Endothelial cell of umbilical vein (primary cell): ENCODE measurements at regions not wholly inside any gene's neighbourhood (a gene's known extent, or its start where the extent isn't known, plus 50 kb on each side); places are given as distances from the start of the nearest gene placed in this dataset.

Experiments used
- EZH2 ChIP-seq: IDR thresholded peaks from 2 replicates; pipeline ENCODE4 v1.6.1; 2012; ENCODE audit warnings: borderline replicate concordance, low read depth, mild to moderate bottlenecking, moderate library complexity, low read length, inconsistent platforms; ENCODE audit not compliant: severe bottlenecking
- FOS ChIP-seq: IDR thresholded peaks from 2 replicates; pipeline ENCODE4 v1.6.1; 2011; ENCODE audit warnings: mild to moderate bottlenecking, low read length, moderate library complexity, borderline replicate concordance; ENCODE audit not compliant: insufficient read depth
- JUN ChIP-seq: IDR thresholded peaks from 2 replicates; pipeline ENCODE4 v1.6.1; 2011; ENCODE audit warnings: borderline replicate concordance, low read depth; ENCODE audit not compliant: insufficient read length, insufficient read depth
- MYC ChIP-seq: IDR thresholded peaks from one replicate; pipeline ENCODE4 v1.6.1; 2011; ENCODE audit warnings: mild to moderate bottlenecking, low read depth, low read length
- POLR2A ChIP-seq: IDR thresholded peaks from 2 replicates; pipeline ENCODE4 v1.6.1; 2012; ENCODE audit warnings: low read depth, mild to moderate bottlenecking, control low read depth, low read length
- POLR2AphosphoS5 ChIP-seq: IDR thresholded peaks from 2 replicates; pipeline ENCODE4 v1.6.1; 2012; ENCODE audit warnings: low read depth, mild to moderate bottlenecking, control low read depth, low read length, moderate library complexity; ENCODE audit not compliant: insufficient read depth
- TF ChIP-seq, protein P1 (sequence below), 2 donors: IDR thresholded peaks; 1 replicate in 1 of 2; 2 replicates in 1 of 2; pipeline ENCODE4 v1.5.1; 2011; ENCODE audit warnings: low read length in 2 of 2, mild to moderate bottlenecking in 2 of 2, moderate library complexity in 2 of 2, control low read depth in 1 of 2, inconsistent platforms in 1 of 2, low read depth in 1 of 2; ENCODE audit not compliant: insufficient read depth in 1 of 2; ENCODE audit errors: extremely low read depth in 1 of 2
- TF ChIP-seq, protein P2 (sequence below): IDR thresholded peaks from 2 replicates; pipeline ENCODE4 v1.6.1; 2011; ENCODE audit not compliant: insufficient read depth, insufficient read length

DNA sequence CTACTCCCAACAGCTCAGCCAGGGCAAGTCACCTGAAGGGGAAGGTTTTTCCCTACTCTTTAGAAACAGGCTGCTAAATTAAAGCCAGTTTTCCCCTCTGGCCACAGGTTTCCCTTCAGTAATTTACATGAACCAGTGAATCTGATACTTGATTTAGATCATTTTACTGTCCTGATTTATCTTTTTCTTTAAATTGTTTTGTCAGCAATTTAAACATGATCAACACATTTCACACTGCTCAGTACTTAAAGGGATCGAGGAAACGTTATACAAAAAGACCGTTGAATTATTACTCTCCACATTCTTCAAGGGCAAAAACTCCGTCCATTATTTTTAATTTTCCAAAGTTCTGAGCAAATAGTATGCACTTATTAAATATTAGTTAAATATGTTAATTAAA lies 1165.7 kb upstream of the GYPC start:
- TF ChIP-seq POLR2A (no peak), POLR2AphosphoS5 (no peak), EZH2 (no peak), MYC (no peak), FOS (no peak), JUN (no peak)
- TF ChIP-seq, protein P1, sequence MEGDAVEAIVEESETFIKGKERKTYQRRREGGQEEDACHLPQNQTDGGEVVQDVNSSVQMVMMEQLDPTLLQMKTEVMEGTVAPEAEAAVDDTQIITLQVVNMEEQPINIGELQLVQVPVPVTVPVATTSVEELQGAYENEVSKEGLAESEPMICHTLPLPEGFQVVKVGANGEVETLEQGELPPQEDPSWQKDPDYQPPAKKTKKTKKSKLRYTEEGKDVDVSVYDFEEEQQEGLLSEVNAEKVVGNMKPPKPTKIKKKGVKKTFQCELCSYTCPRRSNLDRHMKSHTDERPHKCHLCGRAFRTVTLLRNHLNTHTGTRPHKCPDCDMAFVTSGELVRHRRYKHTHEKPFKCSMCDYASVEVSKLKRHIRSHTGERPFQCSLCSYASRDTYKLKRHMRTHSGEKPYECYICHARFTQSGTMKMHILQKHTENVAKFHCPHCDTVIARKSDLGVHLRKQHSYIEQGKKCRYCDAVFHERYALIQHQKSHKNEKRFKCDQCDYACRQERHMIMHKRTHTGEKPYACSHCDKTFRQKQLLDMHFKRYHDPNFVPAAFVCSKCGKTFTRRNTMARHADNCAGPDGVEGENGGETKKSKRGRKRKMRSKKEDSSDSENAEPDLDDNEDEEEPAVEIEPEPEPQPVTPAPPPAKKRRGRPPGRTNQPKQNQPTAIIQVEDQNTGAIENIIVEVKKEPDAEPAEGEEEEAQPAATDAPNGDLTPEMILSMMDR (IDR thresholded peaks at IDR 0.05; ENCODE audit: extremely low read depth in 1 of 2, insufficient read depth in 1 of 2, low read depth in 1 of 2, low read length in 2 of 2): no peak
- TF ChIP-seq, protein P2, sequence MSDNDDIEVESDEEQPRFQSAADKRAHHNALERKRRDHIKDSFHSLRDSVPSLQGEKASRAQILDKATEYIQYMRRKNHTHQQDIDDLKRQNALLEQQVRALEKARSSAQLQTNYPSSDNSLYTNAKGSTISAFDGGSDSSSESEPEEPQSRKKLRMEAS: no peak
